IMR-90 (cell line): ENCODE measurements at regions not wholly inside any gene's neighbourhood (a gene's known extent, or its start where the extent isn't known, plus 50 kb on each side); places are given as distances from the start of the nearest gene placed in this dataset.

ENCODE experiments used
- ATAC-seq: fragments of 200-7000 bp; cut with Tn5 transposase; 2 replicates; pipeline ENCODE4 v1.9.1; 2020; ENCODE audit warnings: low read depth, mild to moderate bottlenecking, moderate library complexity
- BruUV-seq: library from RNA; stranded (reverse); fragments of 400-500 nt; replicated peaks from 2 replicates; lab custom pipeline; 2021; lab: Mats Ljungman, UMichigan
- CTCF ChIA-PET: fragments of 300-600 bp; formaldehyde crosslinking; extraction: SDS; loops from one replicate; lab custom pipeline; 2021; ENCODE audit warnings: antibody characterized with exemption; lab: Yijun Ruan, JAX
- POLR2A ChIA-PET: fragments of 300-600 bp; sonication (Branson Sonifier 250); formaldehyde crosslinking; loops from one replicate; lab custom pipeline; 2022; ENCODE audit warnings: antibody characterized with exemption; ENCODE audit not compliant: unreplicated experiment; lab: Charles Lee
- DNase-seq: peaks from one replicate; pipeline ENCODE4 v3.0.0; 2013
- H2AFZ ChIP-seq: replicated peaks from 2 replicates; pipeline ENCODE3; 2013; ENCODE audit warnings: low read length, mild to moderate bottlenecking; ENCODE audit not compliant: poor library complexity
- H2AK5ac ChIP-seq: 2 replicates; pipeline ENCODE4 v1.6.1; 2013; ENCODE audit warnings: low read depth, low read length, inconsistent platforms
- H2AK9ac ChIP-seq: replicated peaks from 2 replicates; pipeline ENCODE3; 2013; ENCODE audit warnings: mild to moderate bottlenecking, low read depth, low read length, moderate library complexity; ENCODE audit not compliant: poor library complexity
- H2BK120ac ChIP-seq: 2 replicates; pipeline ENCODE4 v1.6.1; 2013; ENCODE audit warnings: low read depth, low read length, inconsistent platforms
- H2BK15ac ChIP-seq: 3 replicates; pipeline ENCODE4 v1.6.1; 2013; ENCODE audit warnings: low read depth, low read length, inconsistent platforms
- H2BK20ac ChIP-seq: 2 replicates; pipeline ENCODE4 v1.6.1; 2013; ENCODE audit warnings: low read depth, mild to moderate bottlenecking, inconsistent platforms, low read length, moderate library complexity
- H2BK5ac ChIP-seq: 2 replicates; pipeline ENCODE4 v1.6.1; 2013; ENCODE audit warnings: mild to moderate bottlenecking, low read depth, low read length, inconsistent platforms; ENCODE audit not compliant: poor library complexity, severe bottlenecking
- H3K14ac ChIP-seq: replicated peaks from 2 replicates; pipeline ENCODE4 v1.6.1; 2013; ENCODE audit warnings: low read depth, low read length, inconsistent platforms
- H3K18ac ChIP-seq: 2 replicates; pipeline ENCODE4 v1.6.1; 2013; ENCODE audit warnings: low read depth, low read length, control low read depth
- H3K23ac ChIP-seq: 2 replicates; pipeline ENCODE4 v1.6.1; 2013; ENCODE audit warnings: low read depth, low read length, inconsistent platforms
- H3K27ac ChIP-seq: 2 replicates; pipeline ENCODE4 v1.5.1; 2013; ENCODE audit warnings: mild to moderate bottlenecking, control low read depth, low read length; ENCODE audit not compliant: insufficient read depth
- H3K27me3 ChIP-seq: 2 replicates; pipeline ENCODE4 v1.6.1; 2013; ENCODE audit warnings: low read length; ENCODE audit not compliant: control insufficient read depth, insufficient read depth
- H3K36me3 ChIP-seq: 2 replicates; pipeline ENCODE4 v1.6.1; 2013; ENCODE audit warnings: low read length, mixed read lengths; ENCODE audit not compliant: control insufficient read depth, insufficient read depth
- H3K4ac ChIP-seq: 2 replicates; pipeline ENCODE4 v1.6.1; 2013; ENCODE audit warnings: low read depth, low read length, inconsistent platforms
- H3K4me1 ChIP-seq: 2 replicates; pipeline ENCODE4 v1.6.1; 2013; ENCODE audit warnings: low read length, mixed read lengths; ENCODE audit not compliant: control insufficient read depth, insufficient read depth
- H3K4me2 ChIP-seq: 2 replicates; pipeline ENCODE4 v1.6.1; 2013; ENCODE audit warnings: low read depth, mild to moderate bottlenecking, control low read depth, low read length, moderate library complexity
- H3K4me3 ChIP-seq: 2 replicates; pipeline ENCODE4 v1.5.1; 2013; ENCODE audit warnings: low read depth, mild to moderate bottlenecking, control low read depth, low read length, moderate library complexity; ENCODE audit not compliant: insufficient read depth
- H3K56ac ChIP-seq: 2 replicates; pipeline ENCODE4 v1.6.1; 2013; ENCODE audit warnings: low read length, inconsistent platforms; ENCODE audit not compliant: insufficient read depth; ENCODE audit errors: extremely low read depth
- H3K79me1 ChIP-seq, 2 experiments: 2 replicates each; pipeline ENCODE4 v1.6.1; 2013; ENCODE audit warnings: low read length in 2 of 2, inconsistent platforms in 1 of 2, low read depth in 1 of 2
- H3K9ac ChIP-seq: 2 replicates; pipeline ENCODE4 v1.6.1; 2013; ENCODE audit warnings: low read depth, low read length, control low read depth
- H3K9me1 ChIP-seq: 2 replicates; pipeline ENCODE4 v1.6.1; 2013; ENCODE audit warnings: low read length, inconsistent platforms; ENCODE audit not compliant: insufficient read depth
- H3K9me3 ChIP-seq: 2 replicates; pipeline ENCODE4 v1.6.1; 2013; ENCODE audit warnings: low read length; ENCODE audit not compliant: control insufficient read depth, insufficient read depth
- H4K20me1 ChIP-seq: 2 replicates; pipeline ENCODE4 v1.6.1; 2013; ENCODE audit warnings: low read length, inconsistent platforms; ENCODE audit not compliant: insufficient read depth
- H4K5ac ChIP-seq: 2 replicates; pipeline ENCODE4 v1.6.1; 2013; ENCODE audit warnings: mild to moderate bottlenecking, low read depth, low read length, control low read depth
- H4K8ac ChIP-seq, 2 experiments: 2 replicates each; pipeline ENCODE4 v1.6.1; 2013; ENCODE audit warnings: low read depth in 2 of 2, low read length in 2 of 2, control low read depth in 1 of 2, inconsistent platforms in 1 of 2
- H4K91ac ChIP-seq: 2 replicates; pipeline ENCODE4 v1.6.1; 2013; ENCODE audit warnings: low read depth, low read length, inconsistent platforms; ENCODE audit not compliant: insufficient read depth
- BHLHE40 ChIP-seq: fragments of 150-350 bp; IDR thresholded peaks from 2 replicates; pipeline ENCODE4 v1.6.1; 2016; ENCODE audit warnings: mild to moderate bottlenecking, low read depth, low read length
- CEBPB ChIP-seq: IDR thresholded peaks from 2 replicates; pipeline ENCODE4 v1.6.1; 2012; ENCODE audit warnings: low read depth, low read length, improper control_type of control experiment
- CHD1 ChIP-seq: IDR thresholded peaks from 2 replicates; pipeline ENCODE4 v1.6.1; 2012; ENCODE audit warnings: low read depth, low read length, improper control_type of control experiment
- CTCF ChIP-seq: conservative IDR thresholded peaks from 2 replicates; pipeline ENCODE4 v1.5.1; 2012; ENCODE audit warnings: mild to moderate bottlenecking, low read depth, low read length, improper control_type of control experiment
- ELK1 ChIP-seq: fragments of 150-350 bp; IDR thresholded peaks from 2 replicates; pipeline ENCODE4 v1.6.1; 2016; ENCODE audit warnings: low read depth, mild to moderate bottlenecking, low read length, moderate library complexity, borderline replicate concordance
- FOS ChIP-seq: fragments of 150-350 bp; IDR thresholded peaks from 2 replicates; pipeline ENCODE4 v1.6.1; 2016; ENCODE audit warnings: low read depth, low read length
- MAFK ChIP-seq: IDR thresholded peaks from 2 replicates; pipeline ENCODE4 v1.6.1; 2012; ENCODE audit warnings: low read depth, low read length, improper control_type of control experiment
- MAZ ChIP-seq: IDR thresholded peaks from 2 replicates; pipeline ENCODE4 v1.6.1; 2012; ENCODE audit warnings: low read depth, mild to moderate bottlenecking, low read length, improper control_type of control experiment, moderate library complexity, borderline replicate concordance
- MXI1 ChIP-seq: IDR thresholded peaks from 2 replicates; pipeline ENCODE4 v1.6.1; 2012; ENCODE audit warnings: low read depth, mild to moderate bottlenecking, low read length, moderate library complexity, borderline replicate concordance
- NFE2L2 ChIP-seq: fragments of 150-350 bp; IDR thresholded peaks from 2 replicates; pipeline ENCODE4 v1.6.1; 2016; ENCODE audit warnings: low read depth, mild to moderate bottlenecking, low read length
- POLR2A ChIP-seq: IDR thresholded peaks from 2 replicates; pipeline ENCODE4 v1.6.1; 2012; ENCODE audit warnings: mild to moderate bottlenecking, low read depth, low read length
- RAD21 ChIP-seq: IDR thresholded peaks from 2 replicates; pipeline ENCODE4 v1.6.1; 2012; ENCODE audit warnings: low read length, improper control_type of control experiment
- RCOR1 ChIP-seq: IDR thresholded peaks from 2 replicates; pipeline ENCODE4 v1.6.1; 2012; ENCODE audit warnings: mild to moderate bottlenecking, low read length, improper control_type of control experiment; ENCODE audit not compliant: insufficient replicate concordance
- RFX5 ChIP-seq: IDR thresholded peaks from 2 replicates; pipeline ENCODE4 v1.8.0; 2012; ENCODE audit warnings: low read depth, mild to moderate bottlenecking, low read length, moderate library complexity
- SMC3 ChIP-seq: fragments of 150-350 bp; IDR thresholded peaks from 2 replicates; pipeline ENCODE4 v1.6.1; 2016; ENCODE audit warnings: low read depth, mild to moderate bottlenecking, antibody characterized with exemption, low read length, moderate library complexity
- WGBS, 2 experiments: methylation state at CpG; one replicate each; pipeline versions ENCODE4 v1.1.5 to v1.1.7; 2013; ENCODE audit warnings: missing lambda C conversion rate in 2 of 2; ENCODE audit not compliant: insufficient read length in 1 of 2; ENCODE audit errors: extremely low coverage in 2 of 2; 5-methylcytosine and 5-hydroxymethylcytosine counted together
- dilution Hi-C: fragments of 300-500 bp; cut with HindIII; formaldehyde crosslinking; loops from one replicate; pipeline ENCODE4 v1.14.3; 2018; ENCODE audit warnings: low sequenced_read_pairs; ENCODE audit not compliant: unreplicated experiment
- in situ Hi-C: fragments of 300-500 bp; cut with MboI; formaldehyde crosslinking; loops from 3 replicates; pipeline ENCODE4 v1.14.3; 2019; ENCODE audit warnings: low sequenced_read_pairs, inconsistent platforms, mixed read lengths
- intact Hi-C: fragments of 100-400 bp; cut with micrococcal nuclease; formaldehyde crosslinking; loops from 2 replicates; pipeline ENCODE4 v1.10.0; 2022

- Histone ChIP-seq H3K79me1 (no peaks in the 10 kb centered on the region), H3K56ac (no peak overlapping the region), H3K14ac (no peak overlapping the region), H3K18ac (0 out of 2 replicates have a peak overlapping the region, but pooled peaks have one; percentile 13), H3K27ac (no peak overlapping the region), H3K9ac (no peak overlapping the region), H3K9me3 (no peaks in the 10 kb centered on the region), H3K4me2 (no peak overlapping the region), H3K36me3 (no peaks in the 10 kb centered on the region), H2BK15ac (no peak overlapping the region), H3K27me3 (no peaks in the 10 kb centered on the region), H2BK5ac (no peak overlapping the region), H3K4me3 (no peak overlapping the region), H4K91ac (no peak overlapping the region), H3K9me1 (peaks cover 5% of the 10 kb centered on the region), H2AK9ac (no peak overlapping the region), H4K8ac (no peak overlapping the region), H2AK5ac (no peak overlapping the region), H3K23ac (no peak overlapping the region), H4K5ac (no peak overlapping the region), H2BK120ac (0 out of 2 replicates have a peak overlapping the region, but pooled peaks have one; percentile 19), H3K4me1 (peaks cover 5% of the 10 kb centered on the region), H4K20me1 (0 out of 2 replicates have a peak, but pooled peaks cover 4% of the 10 kb centered on the region), H3K4ac (peak overlapping the region; percentile 48; the same call in 1 of the 2 replicates), H2BK20ac (no peak overlapping the region), H2AFZ (no peak overlapping the region)
- BruUV-seq, result no TSS peak
- in situ Hi-C loops, result no loop called here
- intact Hi-C loops, result no loop called here
- CTCF ChIA-PET, result no interaction called here
- POLR2A ChIA-PET, result interaction anchor here (0.6 kb wide), 1 partner anchor 127 kb away, joined by 3 read pairs; no protein-coding TSS in a partner anchor
- dilution Hi-C loops, result no loop called here
- ATAC-seq (no peak), DNase-seq (no peak)
- TF ChIP-seq CTCF (no peak), POLR2A (no peak), MAZ (no peak), NFE2L2 (no peak), CHD1 (no peak), FOS (no peak), MAFK (no peak), SMC3 (no peak), RCOR1 (no peak), CEBPB (no peak), ELK1 (no peak), BHLHE40 (no peak), MXI1 (no peak), RFX5 (no peak), RAD21 (no peak)
- WGBS, 2 experiments, result no CpG with 5 or more reads among the region's 4 CpGs
Observed at GRCh38 chr2:53513167-53513666, 254.4 kb upstream of the CHAC2 start.
